Karpas-422 (cell line): ENCODE measurements at regions not wholly inside any gene's neighbourhood (a gene's known extent, or its start where the extent isn't known, plus 50 kb on each side); places are given as distances from the start of the nearest gene placed in this dataset.

Source experiments
- DNase-seq: peaks from one replicate; pipeline ENCODE4 v3.0.0-alpha.2; 2015
- H2AFZ ChIP-seq: fragments of 200-600 bp; sonication (generic); 2 replicates; pipeline ENCODE4 v1.6.1; 2014; ENCODE audit warnings: antibody characterized with exemption, low read length, mixed read lengths
- H3K27ac ChIP-seq: fragments of 200-600 bp; sonication (generic); 2 replicates; pipeline ENCODE4 v1.5.1; 2014; ENCODE audit warnings: mild to moderate bottlenecking, low read length, moderate library complexity
- H3K27me3 ChIP-seq: fragments of 200-600 bp; sonication (generic); 2 replicates; pipeline ENCODE4 v1.6.1; 2014; ENCODE audit warnings: low read length, mixed read lengths
- H3K36me3 ChIP-seq: fragments of 200-600 bp; sonication (generic); 2 replicates; pipeline ENCODE4 v1.6.1; 2014; ENCODE audit warnings: low read length, mixed read lengths; ENCODE audit not compliant: insufficient read depth
- H3K4me1 ChIP-seq: fragments of 200-600 bp; sonication (generic); 2 replicates; pipeline ENCODE4 v1.6.1; 2014; ENCODE audit warnings: mild to moderate bottlenecking, low read length, mixed read lengths
- H3K4me2 ChIP-seq: fragments of 200-600 bp; sonication (generic); 2 replicates; pipeline ENCODE4 v1.6.1; 2014; ENCODE audit warnings: low read length, low read depth, mild to moderate bottlenecking; ENCODE audit not compliant: poor library complexity, severe bottlenecking
- H3K4me3 ChIP-seq: fragments of 200-600 bp; sonication (generic); 2 replicates; pipeline ENCODE4 v1.5.1; 2014; ENCODE audit warnings: mild to moderate bottlenecking, antibody characterized with exemption, low read length, mixed read lengths
- H3K79me2 ChIP-seq: fragments of 200-600 bp; sonication (generic); 2 replicates; pipeline ENCODE4 v1.6.1; 2014; ENCODE audit warnings: mild to moderate bottlenecking, low read length, mixed read lengths
- H3K9ac ChIP-seq: fragments of 200-600 bp; sonication (generic); 2 replicates; pipeline ENCODE4 v1.6.0; 2014; ENCODE audit warnings: low read length
- H3K9me2 ChIP-seq: fragments of 200-600 bp; sonication (generic), shearing (Covaris generic); replicated peaks from 2 replicates; pipeline ENCODE4 v1.6.0; 2014; ENCODE audit warnings: mild to moderate bottlenecking, low read length, moderate library complexity; ENCODE audit not compliant: insufficient read depth
- H3K9me3 ChIP-seq: fragments of 300-700, 200-600 bp; sonication (generic); 2 replicates; pipeline ENCODE4 v1.6.1; 2014; ENCODE audit warnings: low read length, mixed read lengths
- H4K20me1 ChIP-seq: fragments of 200-600 bp; sonication (generic); 2 replicates; pipeline ENCODE4 v1.6.1; 2014; ENCODE audit warnings: mild to moderate bottlenecking, antibody characterized with exemption, low read length, low read depth; ENCODE audit not compliant: insufficient read depth

DNA sequence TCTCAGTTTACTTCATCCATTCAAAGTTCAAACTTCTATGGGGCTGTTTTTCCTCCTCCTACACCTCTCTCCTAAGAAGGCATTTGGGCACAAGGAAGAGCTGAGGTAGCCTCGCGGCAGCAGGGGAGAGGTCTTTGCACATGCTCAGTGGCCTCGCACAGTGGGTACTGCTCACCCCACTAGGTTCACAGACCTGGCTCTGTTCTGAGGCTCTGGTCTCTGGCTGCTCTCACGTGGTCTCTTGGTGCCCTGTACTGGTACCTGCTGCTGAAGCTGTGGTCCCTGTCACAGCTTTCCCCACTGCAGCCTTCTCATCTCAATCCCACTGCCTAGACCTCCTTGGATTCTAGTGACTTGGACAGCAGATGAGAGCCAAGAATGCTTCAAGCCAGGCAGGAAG, 134.7 kb upstream of the CRY1 start:
- H3K79me2 ChIP-seq = no peaks in the 10 kb centered on the region
- no peak overlapping the region for H3K4me2 ChIP-seq
- no peak overlapping the region for H2AFZ ChIP-seq
- H3K27ac ChIP-seq = no peak overlapping the region
- no peaks in the 10 kb centered on the region for H3K36me3 ChIP-seq
- no peaks in the 10 kb centered on the region for H3K9me2 ChIP-seq
- H3K27me3 ChIP-seq = no peaks in the 10 kb centered on the region
- no peaks in the 10 kb centered on the region for H3K9me3 ChIP-seq
- no peak overlapping the region for H3K4me3 ChIP-seq
- H3K4me1 ChIP-seq = no peaks in the 10 kb centered on the region
- H3K9ac ChIP-seq = no peak overlapping the region
- no peak for DNase-seq
- no peaks in the 10 kb centered on the region for H4K20me1 ChIP-seq

DNA sequence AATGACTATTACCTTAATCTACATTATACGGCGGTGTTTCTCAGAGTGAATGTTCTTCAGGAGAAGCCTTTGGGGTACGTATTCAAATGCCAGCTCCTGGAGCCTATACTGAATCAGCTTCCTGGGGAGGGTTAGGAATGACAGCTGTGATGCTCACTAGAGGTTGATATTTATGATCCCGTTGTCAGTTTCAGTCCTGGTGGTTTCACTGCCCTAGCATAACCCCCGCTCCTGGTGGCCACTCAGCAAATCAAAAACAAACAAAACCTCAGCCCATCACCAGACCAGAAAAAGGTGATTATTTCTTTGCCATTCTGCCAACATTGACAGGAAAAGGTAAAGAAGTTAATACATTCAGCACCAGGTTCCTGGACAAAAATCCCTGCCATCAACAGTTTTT, 136.5 kb upstream of the CRY1 start:
- Histone ChIP-seq H2AFZ (no peak overlapping the region), H3K4me1 (no peaks in the 10 kb centered on the region), H3K27me3 (no peaks in the 10 kb centered on the region), H3K9me2 (no peaks in the 10 kb centered on the region), H3K36me3 (no peaks in the 10 kb centered on the region), H3K9me3 (no peaks in the 10 kb centered on the region), H4K20me1 (no peaks in the 10 kb centered on the region), H3K9ac (no peak overlapping the region), H3K4me3 (no peak overlapping the region), H3K4me2 (no peak overlapping the region), H3K79me2 (no peaks in the 10 kb centered on the region), H3K27ac (no peak overlapping the region)
- DNase-seq = no peak

DNA sequence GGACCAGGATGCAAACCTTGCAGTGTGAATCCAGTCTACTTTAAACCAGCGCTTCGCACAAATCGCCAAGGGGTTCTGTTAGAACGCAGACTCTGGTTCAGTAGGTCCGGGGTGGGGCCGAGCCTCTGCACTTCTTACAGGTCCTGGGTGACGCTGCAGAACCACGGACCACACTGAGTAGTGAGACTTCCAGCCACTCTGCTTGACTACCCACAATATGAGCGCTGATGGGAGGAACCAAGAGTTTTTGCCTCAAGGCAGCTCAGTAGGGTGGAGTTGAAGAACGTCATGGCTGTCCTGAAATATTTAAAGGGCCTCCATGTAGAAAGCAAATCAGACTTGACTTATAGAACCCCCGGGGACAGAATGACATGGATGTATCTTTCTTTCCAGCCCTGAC, 138.0 kb upstream of the CRY1 start:
- Histone ChIP-seq H3K4me3 (no peak overlapping the region), H3K79me2 (no peaks in the 10 kb centered on the region), H3K27me3 (no peaks in the 10 kb centered on the region), H3K9me3 (no peaks in the 10 kb centered on the region), H4K20me1 (no peaks in the 10 kb centered on the region), H2AFZ (no peak overlapping the region), H3K4me2 (no peak overlapping the region), H3K36me3 (no peaks in the 10 kb centered on the region), H3K27ac (no peak overlapping the region), H3K9me2 (no peaks in the 10 kb centered on the region), H3K4me1 (no peaks in the 10 kb centered on the region), H3K9ac (no peak overlapping the region)
- no peak for DNase-seq

DNA sequence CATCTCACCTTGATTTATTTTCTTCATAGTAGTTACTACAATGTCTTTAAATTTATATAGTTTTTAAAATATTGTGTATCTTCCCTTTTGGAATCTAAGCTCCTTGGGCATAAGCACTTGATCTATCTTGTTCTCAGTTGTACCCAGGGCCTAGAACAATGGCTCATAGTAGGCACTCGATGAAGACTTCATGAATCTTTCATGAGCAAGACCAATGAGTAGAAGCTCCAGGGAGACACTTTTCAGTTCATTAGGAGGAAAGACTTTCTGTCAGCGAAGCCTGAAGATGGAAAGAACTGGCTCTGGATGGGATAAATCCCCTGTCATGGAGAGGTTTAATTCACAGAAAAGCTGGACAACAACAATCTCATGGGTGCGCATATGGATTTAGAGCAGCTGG, 140.2 kb upstream of the CRY1 start:
- H4K20me1 ChIP-seq = no peaks in the 10 kb centered on the region
- H3K4me3 ChIP-seq = no peak overlapping the region
- no peaks in the 10 kb centered on the region for H3K4me1 ChIP-seq
- no peaks in the 10 kb centered on the region for H3K27me3 ChIP-seq
- H3K79me2 ChIP-seq = no peaks in the 10 kb centered on the region
- no peaks in the 10 kb centered on the region for H3K36me3 ChIP-seq
- H3K9me2 ChIP-seq = no peaks in the 10 kb centered on the region
- H2AFZ ChIP-seq = no peak overlapping the region
- H3K27ac ChIP-seq = no peak overlapping the region
- H3K4me2 ChIP-seq = no peak overlapping the region
- no peaks in the 10 kb centered on the region for H3K9me3 ChIP-seq
- DNase-seq = no peak
- H3K9ac ChIP-seq = no peak overlapping the region

DNA sequence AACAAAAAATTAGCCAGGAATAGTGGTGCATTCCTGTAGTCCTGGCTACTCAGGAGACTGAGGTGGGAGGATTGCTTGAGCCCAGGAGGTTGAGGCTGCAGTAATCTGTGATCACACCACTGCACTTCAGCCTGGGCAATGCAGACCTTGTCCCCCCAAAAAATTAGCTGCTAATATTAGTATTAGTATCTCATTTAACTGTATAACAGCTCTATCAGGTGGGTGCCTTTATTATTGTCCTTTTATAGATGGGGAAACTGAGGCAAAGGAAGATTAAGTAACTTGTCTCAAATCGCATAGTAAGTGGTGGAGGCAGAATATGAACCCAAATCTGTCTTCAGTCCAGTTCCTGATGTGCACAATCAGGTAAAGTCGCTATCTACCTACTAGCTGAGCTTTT, 142.3 kb upstream of the CRY1 start:
- Histone ChIP-seq H2AFZ (no peak overlapping the region), H3K9me3 (no peaks in the 10 kb centered on the region), H3K9ac (no peak overlapping the region), H3K4me3 (no peak overlapping the region), H3K27ac (no peak overlapping the region), H3K79me2 (no peaks in the 10 kb centered on the region), H3K9me2 (no peaks in the 10 kb centered on the region), H4K20me1 (no peaks in the 10 kb centered on the region), H3K27me3 (no peaks in the 10 kb centered on the region), H3K36me3 (no peaks in the 10 kb centered on the region), H3K4me2 (no peak overlapping the region), H3K4me1 (no peaks in the 10 kb centered on the region)
- no peak for DNase-seq

DNA sequence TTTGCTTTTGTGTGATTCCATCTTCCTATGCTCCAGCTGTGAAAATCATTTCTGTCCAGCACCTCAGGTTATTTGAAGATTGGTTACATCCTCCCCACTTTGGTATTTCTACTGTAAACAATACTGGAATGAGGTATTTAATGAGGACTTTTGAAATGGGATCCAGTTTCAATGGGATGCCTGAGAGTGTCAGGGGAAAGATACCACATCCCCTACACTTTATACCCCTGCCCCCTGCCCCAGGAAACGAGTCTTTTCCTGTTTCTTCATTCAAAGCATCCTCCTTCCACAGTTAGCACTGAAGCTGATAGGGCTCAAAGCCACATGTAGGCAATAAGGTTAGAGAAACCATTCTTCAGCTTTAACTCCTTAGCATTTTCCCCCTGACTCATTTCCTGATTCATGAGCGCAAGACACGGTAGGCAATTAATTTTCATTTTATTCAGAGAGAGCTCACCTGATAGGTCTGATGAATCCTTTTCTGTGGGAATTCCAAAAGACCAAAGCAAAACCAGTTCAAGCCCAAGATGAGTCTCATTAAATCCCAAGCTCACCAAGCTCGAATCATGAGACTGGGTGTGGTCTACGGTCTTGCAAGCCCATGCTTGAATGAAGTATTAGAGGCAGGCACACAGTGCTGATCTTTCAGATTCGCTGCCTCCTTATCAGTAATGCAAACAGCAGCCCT, 143.6 kb upstream of the CRY1 start:
- no peaks in the 10 kb centered on the region for H3K9me3 ChIP-seq
- H3K4me1 ChIP-seq = no peaks in the 10 kb centered on the region
- H2AFZ ChIP-seq = no peak overlapping the region
- H3K9me2 ChIP-seq = no peaks in the 10 kb centered on the region
- H3K79me2 ChIP-seq = no peaks in the 10 kb centered on the region
- H3K27me3 ChIP-seq = no peaks in the 10 kb centered on the region
- no peak overlapping the region for H3K27ac ChIP-seq
- H3K4me2 ChIP-seq = no peak overlapping the region
- no peak overlapping the region for H3K9ac ChIP-seq
- no peaks in the 10 kb centered on the region for H4K20me1 ChIP-seq
- H3K36me3 ChIP-seq = no peaks in the 10 kb centered on the region
- no peak for DNase-seq
- no peak overlapping the region for H3K4me3 ChIP-seq

DNA sequence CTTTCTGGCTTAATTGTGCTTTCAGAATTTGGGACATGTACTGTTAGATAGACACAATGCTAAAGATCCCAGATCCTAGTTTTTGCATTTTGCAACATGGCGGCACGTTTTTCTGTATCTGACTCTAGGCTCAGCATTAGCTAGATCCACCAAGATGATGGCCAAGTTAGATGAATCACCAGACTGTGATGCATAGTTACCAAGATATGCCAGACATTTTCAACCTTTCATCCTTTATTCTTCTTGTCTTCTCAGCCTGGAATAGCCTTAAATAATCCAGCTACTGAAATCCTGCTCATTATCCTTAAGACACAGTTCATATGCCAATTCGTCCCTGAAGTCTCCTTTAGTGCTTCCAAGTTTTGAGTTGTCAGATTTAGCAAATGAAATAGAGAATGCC, 144.9 kb upstream of the CRY1 start:
- no peaks in the 10 kb centered on the region for H3K4me1 ChIP-seq
- no peak for DNase-seq
- H3K27me3 ChIP-seq = no peaks in the 10 kb centered on the region
- H4K20me1 ChIP-seq = no peaks in the 10 kb centered on the region
- no peak overlapping the region for H3K4me3 ChIP-seq
- H3K79me2 ChIP-seq = no peaks in the 10 kb centered on the region
- H2AFZ ChIP-seq = no peak overlapping the region
- no peak overlapping the region for H3K27ac ChIP-seq
- H3K9me2 ChIP-seq = no peaks in the 10 kb centered on the region
- no peak overlapping the region for H3K9ac ChIP-seq
- no peaks in the 10 kb centered on the region for H3K36me3 ChIP-seq
- H3K4me2 ChIP-seq = no peak overlapping the region
- no peaks in the 10 kb centered on the region for H3K9me3 ChIP-seq

DNA sequence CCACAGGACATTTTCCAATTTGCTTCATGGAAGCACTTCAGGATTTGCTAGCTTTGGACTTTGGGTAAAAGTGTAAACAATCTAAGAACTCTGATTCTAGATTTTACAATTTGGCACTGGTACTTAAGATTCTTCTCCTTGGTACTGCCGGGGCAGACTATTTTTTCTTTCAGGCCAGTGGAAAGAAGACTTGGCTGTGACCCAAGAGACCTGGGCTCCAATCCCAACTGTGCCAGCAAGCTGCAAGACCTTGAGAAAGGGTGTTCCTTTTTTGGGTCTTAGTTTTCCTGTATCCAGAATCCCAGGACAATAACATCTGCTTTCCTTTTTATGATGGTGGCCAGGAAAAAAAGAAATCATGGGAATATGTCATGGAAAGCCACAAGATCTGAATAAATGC, 148.1 kb upstream of the CRY1 start:
- Histone ChIP-seq H4K20me1 (no peaks in the 10 kb centered on the region), H3K36me3 (no peaks in the 10 kb centered on the region), H3K9me2 (no peaks in the 10 kb centered on the region), H3K4me2 (no peak overlapping the region), H3K9ac (no peak overlapping the region), H3K27ac (no peak overlapping the region), H3K27me3 (no peaks in the 10 kb centered on the region), H3K4me1 (no peaks in the 10 kb centered on the region), H3K79me2 (no peaks in the 10 kb centered on the region), H2AFZ (no peak overlapping the region), H3K4me3 (no peak overlapping the region), H3K9me3 (no peaks in the 10 kb centered on the region)
- DNase-seq = no peak

DNA sequence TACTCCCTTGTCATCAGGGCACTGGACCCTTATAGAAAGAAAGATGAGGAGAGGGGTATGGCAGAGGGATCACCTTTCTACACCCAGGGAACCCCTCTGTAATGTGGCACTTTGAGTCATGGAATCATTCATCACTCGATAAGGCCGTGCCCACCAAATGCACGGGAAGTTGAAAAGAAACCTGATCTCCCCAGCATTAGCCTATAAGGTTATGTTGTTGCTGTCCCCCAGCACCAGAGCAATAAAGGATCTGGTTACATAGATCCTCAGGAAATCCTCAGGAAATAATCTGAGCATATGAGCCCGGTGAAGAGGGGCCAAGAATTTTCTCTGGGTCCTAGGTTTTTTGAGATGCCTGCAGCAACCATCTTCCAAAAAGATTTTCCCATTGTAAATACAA, 148.8 kb upstream of the CRY1 start:
- Histone ChIP-seq H3K27me3 (no peaks in the 10 kb centered on the region), H3K4me3 (no peak overlapping the region), H4K20me1 (no peaks in the 10 kb centered on the region), H3K27ac (no peak overlapping the region), H2AFZ (no peak overlapping the region), H3K9me2 (no peaks in the 10 kb centered on the region), H3K4me1 (no peaks in the 10 kb centered on the region), H3K9ac (no peak overlapping the region), H3K36me3 (no peaks in the 10 kb centered on the region), H3K4me2 (no peak overlapping the region), H3K79me2 (no peaks in the 10 kb centered on the region), H3K9me3 (no peaks in the 10 kb centered on the region)
- DNase-seq = no peak
